Hindlimb muscle (tissue), 1 donor: ENCODE measurements at regions not wholly inside any gene's neighbourhood (a gene's known extent, or its start where the extent isn't known, plus 50 kb on each side); places are given as distances from the start of the nearest gene placed in this dataset.
"Not testable (repeated sequence)": the region's sequence is repeated elsewhere in the genome, so short reads cannot be mapped to it uniquely, and the experiment has no call there.

ENCODE experiments used
- DNase-seq: peaks from one replicate; pipeline ENCODE4 v3.0.0-alpha.2; 2013

DNA sequence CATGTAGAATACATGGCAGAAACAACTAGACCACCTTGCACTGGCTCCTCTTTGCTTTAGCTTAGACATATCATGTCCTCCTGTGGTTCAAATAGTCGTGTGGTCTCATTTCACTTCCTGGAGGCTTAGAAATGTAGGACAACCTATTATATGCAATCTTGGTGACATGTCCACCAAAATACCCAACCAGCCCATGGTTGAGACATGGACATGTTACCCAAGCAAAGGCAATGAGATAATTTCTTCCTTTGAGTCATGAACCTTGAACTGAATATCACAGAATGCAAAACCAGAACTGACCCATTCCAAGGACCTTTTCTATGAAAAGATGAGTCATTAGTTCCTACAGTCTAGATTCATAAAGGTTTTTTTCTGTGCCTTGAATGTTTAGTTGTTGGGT is 309.0 kb upstream of the MDFIC2 start:
- DNase-seq, result no peak

- DNase-seq, result no peak
Measured at GRCh38 chr3:70620956-70621355, 308.5 kb upstream of the MDFIC2 start.

DNA sequence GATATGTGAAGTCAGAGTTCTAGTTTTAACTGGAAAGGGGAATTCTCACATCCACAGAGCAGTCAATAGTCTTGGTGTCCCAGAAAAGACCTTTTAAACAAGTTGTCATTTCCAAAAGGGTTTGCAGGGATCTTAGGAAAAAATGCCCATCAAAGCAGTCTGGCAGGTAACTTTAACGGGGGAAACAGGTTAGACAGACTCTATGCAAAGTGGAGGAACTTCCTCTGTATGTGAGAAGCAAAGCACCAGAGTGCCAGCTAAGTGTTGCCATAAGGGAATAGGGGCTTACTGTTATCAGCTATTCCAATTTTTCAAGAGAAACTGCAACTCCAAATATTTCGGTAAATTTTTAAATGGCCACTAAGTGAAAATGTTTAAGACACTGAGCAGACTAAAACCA is 307.9 kb upstream of the MDFIC2 start:
- no peak for DNase-seq

DNA sequence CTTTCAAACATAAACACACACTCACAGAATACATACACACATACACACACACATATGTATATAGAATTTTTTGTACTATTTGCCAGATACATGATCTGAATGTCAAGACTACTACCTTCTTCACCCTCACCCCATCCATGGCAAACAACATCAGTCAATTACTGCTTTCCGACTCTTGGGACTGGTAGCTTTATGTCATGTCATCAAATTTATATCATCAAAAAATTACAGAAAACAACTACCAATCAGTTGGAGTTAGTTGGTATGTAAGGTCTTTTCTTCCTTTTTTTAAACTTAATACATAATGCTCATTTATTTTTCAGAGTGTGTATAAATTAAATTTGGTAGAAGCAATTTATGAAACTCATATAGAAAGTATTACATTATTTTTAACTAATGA is 305.7 kb upstream of the MDFIC2 start:
- no peak for DNase-seq

GRCh38 chr3:70617349-70617748 is 304.9 kb upstream of the MDFIC2 start:
- DNase-seq, result not testable (repeated sequence)

DNA sequence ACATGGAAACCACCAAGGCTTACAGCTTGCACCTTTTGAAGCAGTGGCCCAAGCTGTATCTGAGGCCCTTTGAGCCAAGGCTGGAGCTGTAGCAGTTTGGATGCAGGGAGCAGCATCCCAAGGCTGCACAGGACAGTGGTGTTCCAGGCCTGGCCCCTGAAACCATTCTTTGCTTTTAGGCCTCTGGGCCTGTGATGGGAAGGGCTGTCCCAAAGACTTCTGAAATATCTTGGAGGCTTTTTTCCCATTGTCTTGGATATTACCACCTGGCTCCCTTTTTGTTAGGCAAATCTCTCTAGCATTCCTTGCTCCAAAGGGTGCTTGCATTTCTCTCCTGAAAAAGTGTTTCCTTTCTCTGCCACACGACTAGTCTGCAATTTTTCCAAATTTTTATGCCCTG is 302.8 kb upstream of the MDFIC2 start:
- no peak for DNase-seq

GRCh38 chr3:70614111-70614510 is 301.7 kb upstream of the MDFIC2 start:
- no peak for DNase-seq

GRCh38 chr3:70612920-70613319 is 300.5 kb upstream of the MDFIC2 start:
- DNase-seq, result no peak

DNA sequence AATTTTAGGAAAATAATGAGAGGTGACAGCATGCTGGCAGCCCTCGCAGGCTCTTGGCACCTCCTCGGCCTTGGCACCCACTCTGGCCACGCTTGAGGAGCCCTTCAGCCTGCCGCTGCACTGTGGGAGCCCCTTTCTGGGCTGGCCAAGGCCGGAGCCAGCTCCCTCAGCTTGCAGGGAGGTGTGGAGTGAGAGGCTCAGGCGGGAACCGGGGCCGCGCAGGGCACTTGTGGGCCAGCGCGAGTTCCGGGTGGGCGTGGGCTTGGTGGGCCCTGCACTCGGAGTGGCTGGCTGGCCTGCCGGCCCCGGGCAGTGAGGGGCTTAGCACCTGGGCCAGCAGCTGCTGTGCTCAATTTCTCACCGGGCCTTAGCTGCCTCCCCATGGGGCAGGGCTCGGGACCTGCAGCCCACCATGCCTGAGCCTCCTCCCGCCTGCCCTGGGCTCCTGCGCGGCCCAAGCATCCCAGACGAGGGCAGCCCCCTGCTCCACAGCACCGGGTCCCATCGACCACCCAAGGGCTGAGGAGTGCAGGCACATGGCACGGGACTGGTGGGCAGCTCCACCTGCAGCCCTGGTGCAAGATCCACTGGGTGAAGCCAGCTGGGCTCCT is 299.3 kb upstream of the MDFIC2 start:
- DNase-seq, result not testable (repeated sequence)

- no peak for DNase-seq
Measured at GRCh38 chr3:70608434-70608833, 296.0 kb upstream of the MDFIC2 start.

DNA sequence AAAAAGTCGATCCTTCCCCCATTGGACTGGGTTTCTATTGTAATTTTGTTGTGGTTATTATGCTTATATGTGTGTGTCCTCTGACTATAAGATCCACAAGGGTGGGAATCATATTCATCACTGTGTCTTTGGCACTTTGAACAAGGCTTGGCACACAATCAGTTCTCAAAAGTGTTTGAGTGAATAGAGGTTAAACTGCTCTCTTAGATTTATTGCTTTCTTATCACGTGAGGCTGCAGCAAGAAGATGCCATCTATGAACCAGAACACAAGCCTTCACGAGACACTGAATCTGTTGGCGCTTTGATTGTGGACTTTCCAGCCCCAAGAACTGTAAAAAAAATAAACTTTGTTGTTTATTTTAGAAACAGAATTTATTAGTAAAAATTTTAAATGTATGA is 295.0 kb upstream of the MDFIC2 start:
- no peak for DNase-seq

DNA sequence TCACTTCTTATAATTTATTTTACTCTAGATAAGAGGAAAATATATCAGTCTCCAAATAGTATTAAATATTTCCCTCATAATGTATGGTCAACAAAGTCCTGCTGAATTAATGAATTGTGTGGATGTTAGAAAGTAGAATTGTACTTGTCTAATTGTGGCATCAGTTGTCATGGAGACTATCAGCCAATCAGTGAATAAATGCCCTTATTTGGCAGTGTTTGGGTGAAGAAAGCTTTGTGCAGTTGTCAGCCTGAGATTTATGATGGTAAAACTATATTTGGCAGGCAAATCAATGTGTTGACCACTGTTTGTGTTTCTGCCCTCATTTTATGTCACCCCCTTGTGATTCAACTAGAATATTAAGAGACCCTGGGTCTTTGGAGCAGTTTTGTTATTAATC is 293.6 kb upstream of the MDFIC2 start:
- no peak for DNase-seq

DNA sequence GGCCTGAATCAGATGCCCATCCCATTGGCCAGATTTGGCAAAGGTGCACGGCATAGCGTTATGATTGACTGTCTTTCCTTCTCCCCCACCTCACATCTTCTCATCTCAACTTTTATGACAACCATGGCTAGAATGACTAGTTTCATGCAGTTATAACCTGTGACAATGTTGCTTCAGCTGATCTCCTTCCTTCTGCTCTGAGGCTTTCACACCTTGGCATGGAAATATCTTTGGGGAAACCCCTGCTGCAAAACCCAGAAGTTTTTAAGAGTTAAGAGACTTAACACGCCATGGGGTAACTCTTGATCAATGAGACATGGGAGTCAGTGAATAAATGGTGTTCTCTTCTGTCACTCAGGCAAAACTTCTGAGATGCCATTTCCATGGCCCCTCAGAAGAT is 290.7 kb upstream of the MDFIC2 start:
- DNase-seq, result no peak

DNA sequence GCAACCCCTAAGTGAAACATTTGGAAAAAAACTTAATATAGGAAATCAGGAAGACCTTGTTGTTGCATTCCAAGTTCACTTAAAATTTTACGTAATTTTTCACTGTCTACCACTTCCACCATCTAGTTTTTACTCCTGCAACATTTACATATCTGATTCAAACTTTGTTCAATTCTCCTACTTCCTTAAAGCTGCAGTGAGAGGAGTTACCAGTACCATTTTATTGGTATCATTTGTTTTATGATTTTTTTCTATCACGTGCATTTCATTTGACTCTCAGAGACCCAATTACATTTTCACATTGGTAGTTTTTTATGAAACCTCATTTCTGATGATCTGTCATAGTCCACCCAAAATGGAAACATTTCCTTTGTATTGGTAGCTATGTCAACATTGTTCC is 284.9 kb upstream of the MDFIC2 start:
- no peak for DNase-seq

DNA sequence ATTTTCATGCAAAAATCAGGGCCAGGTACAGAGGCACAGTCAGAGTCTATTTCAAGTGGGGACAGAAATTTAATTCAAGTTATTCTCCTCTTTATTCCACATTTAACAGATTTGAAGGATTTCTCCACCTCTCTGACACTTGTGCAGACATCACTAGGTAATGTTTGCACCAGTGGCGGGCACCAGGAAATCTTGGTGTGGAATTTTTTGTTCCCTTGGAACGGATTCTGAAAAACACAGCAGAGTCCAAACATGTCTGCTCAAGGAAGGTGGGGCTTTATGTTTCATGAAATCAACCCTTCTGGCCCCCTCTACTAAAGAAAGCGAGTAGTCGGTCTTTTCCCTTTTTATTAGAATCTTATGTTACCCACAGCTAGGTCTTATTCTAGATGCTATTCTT is 271.2 kb upstream of the MDFIC2 start:
- no peak for DNase-seq

GRCh38 chr3:70582803-70583202 is 270.4 kb upstream of the MDFIC2 start:
- no peak for DNase-seq

GRCh38 chr3:70580021-70580420 is 267.6 kb upstream of the MDFIC2 start:
- DNase-seq, result no peak

DNA sequence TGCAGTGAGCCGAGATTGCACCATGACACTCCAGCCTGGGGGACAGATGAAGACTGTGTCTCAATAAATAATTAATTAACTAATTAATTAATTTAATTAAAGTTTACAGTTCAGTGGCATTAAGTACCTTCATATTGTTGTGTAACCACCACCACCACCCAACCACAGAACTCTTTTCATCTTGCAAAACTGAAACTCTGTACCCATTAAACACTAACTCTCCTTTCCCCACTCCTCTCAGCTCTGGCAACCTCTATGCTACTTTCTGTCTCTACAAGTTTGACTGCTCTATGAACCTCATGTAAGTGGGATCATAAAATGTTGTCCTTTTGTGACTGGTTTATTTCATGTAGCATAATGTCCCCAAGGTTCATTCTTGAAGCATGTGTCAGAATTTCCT is 259.3 kb upstream of the MDFIC2 start:
- DNase-seq, result no peak

- DNase-seq, result no peak
Measured at GRCh38 chr3:70570584-70570983, 258.1 kb upstream of the MDFIC2 start.

DNA sequence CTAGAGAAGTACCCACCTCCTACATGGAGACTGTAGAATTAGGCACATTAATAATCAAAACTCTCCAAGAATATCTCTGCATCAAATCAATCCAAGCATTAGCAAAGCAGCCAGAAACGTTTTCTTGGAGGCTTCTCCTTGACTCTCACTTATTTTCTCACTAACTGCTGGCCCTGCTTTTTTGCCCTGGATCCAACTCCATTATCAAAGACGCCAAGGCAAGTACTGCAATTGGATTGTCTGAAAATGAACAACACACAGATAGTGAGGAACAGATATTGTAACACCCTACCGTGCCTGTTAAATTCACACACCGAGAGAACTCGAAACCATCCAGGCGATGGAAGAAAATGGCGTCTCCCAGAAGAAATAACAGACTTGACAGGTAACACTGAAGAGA is 256.2 kb upstream of the MDFIC2 start:
- DNase-seq, result peak; percentile 2

- DNase-seq, result no peak
Measured at GRCh38 chr3:70565861-70566260, 253.4 kb upstream of the MDFIC2 start.

GRCh38 chr3:70564552-70564951 is 252.1 kb upstream of the MDFIC2 start:
- DNase-seq, result no peak

DNA sequence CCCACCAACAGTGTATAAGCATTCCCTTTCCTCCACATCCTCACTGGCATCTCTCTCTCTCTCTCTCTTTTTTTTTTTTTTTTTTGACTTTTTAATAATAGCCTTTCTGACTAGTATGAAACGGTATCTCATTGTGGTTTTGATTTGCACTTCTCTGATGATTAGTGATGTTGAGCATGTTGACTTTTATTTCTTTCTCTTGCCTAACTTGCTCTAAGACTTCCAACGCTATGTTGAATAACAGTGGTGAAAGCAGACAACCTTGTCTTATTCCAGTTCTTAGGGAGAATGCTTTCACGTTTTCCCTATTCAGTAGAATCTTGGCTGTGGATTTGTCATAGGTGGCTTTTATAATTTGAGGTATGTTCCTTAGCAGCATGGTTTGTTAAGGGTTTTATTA is 249.4 kb upstream of the MDFIC2 start:
- no peak for DNase-seq

- no peak for DNase-seq
Measured at GRCh38 chr3:70558956-70559355, 246.5 kb upstream of the MDFIC2 start.

- no peak for DNase-seq
Measured at GRCh38 chr3:70557976-70558375, 245.5 kb upstream of the MDFIC2 start.

DNA sequence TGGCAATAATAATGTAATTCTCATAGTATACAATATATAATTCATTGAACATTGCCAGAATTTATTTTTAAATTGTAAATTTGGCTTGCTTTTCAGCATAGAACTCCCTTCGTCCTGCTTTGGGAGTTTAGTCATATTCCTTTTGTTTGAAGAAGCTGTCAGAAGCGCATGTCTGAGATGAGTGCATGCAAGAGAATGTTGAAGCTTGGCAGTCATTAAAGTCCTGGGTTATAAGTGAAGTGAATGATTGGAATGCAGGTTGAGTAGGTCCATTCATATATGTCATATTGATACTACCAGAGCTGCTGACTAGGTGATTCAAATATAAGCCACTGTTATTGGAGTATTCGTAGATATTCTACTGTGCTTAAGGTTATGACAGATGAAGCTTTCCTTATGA is 243.6 kb upstream of the MDFIC2 start:
- no peak for DNase-seq
